Muscle of back (tissue), 3 donors: ENCODE measurements at regions not wholly inside any gene's neighbourhood (a gene's known extent, or its start where the extent isn't known, plus 50 kb on each side); places are given as distances from the start of the nearest gene placed in this dataset.

Experiments used
- DNase-seq, 3 donors: peaks; one replicate each; pipeline versions ENCODE4 v3.0.0 to v3.0.0-alpha.2; 2013

- no peak for DNase-seq
These were observed 71.4 kb upstream of the GLS start for GRCh38 chr2:190809139-190809764.

- DNase-seq: no peak
These were observed 70.6 kb upstream of the GLS start for GRCh38 chr2:190809876-190810525.

- DNase-seq: no peak
These were observed 69.5 kb upstream of the GLS start for GRCh38 chr2:190810981-190811587.

GRCh38 chr2:190811811-190812210 is 68.8 kb upstream of the GLS start:
- DNase-seq: no peak

GRCh38 chr2:190812506-190813294 is 67.9 kb upstream of the GLS start:
- DNase-seq: peak in 1 of 3 donors; percentile 51

- DNase-seq: peak in 1 of 3 donors; percentile 32
These were observed 65.4 kb upstream of the GLS start for GRCh38 chr2:190815226-190815625.

GRCh38 chr2:190817082-190817481 is 63.5 kb upstream of the GLS start:
- DNase-seq: no peak

- peak; percentile 84 to 93 (median 87) for DNase-seq
These were observed 60.8 kb upstream of the GLS start for GRCh38 chr2:190819840-190820301.

- no peak for DNase-seq
These were observed 60.2 kb upstream of the GLS start for GRCh38 chr2:190820416-190820815.

GRCh38 chr2:190822043-190822442 is 58.6 kb upstream of the GLS start:
- no peak for DNase-seq

- no peak for DNase-seq
These were observed 52.9 kb upstream of the GLS start for GRCh38 chr2:190827720-190828119.

GRCh38 chr2:190829642-190830041 is 51.0 kb upstream of the GLS start:
- no peak for DNase-seq
